LNCaP clone FGC (cell line): ENCODE measurements at regions not wholly inside any gene's neighbourhood (a gene's known extent, or its start where the extent isn't known, plus 50 kb on each side); places are given as distances from the start of the nearest gene placed in this dataset.

Source experiments
- DNase-seq: peaks from one replicate; pipeline ENCODE4 v3.0.0-alpha.2; 2011; ENCODE audit warnings: low read depth
- H3K4me3 ChIP-seq: 2 replicates; pipeline ENCODE4 v1.5.1; 2011; ENCODE audit warnings: mild to moderate bottlenecking, low read depth, low read length, control low read depth
- TF ChIP-seq, protein P1 (sequence below): IDR thresholded peaks from 2 replicates; pipeline ENCODE4 v1.5.1; 2012; ENCODE audit warnings: mild to moderate bottlenecking; ENCODE audit not compliant: control insufficient read depth, insufficient read depth; ENCODE audit errors: extremely low read depth

DNA sequence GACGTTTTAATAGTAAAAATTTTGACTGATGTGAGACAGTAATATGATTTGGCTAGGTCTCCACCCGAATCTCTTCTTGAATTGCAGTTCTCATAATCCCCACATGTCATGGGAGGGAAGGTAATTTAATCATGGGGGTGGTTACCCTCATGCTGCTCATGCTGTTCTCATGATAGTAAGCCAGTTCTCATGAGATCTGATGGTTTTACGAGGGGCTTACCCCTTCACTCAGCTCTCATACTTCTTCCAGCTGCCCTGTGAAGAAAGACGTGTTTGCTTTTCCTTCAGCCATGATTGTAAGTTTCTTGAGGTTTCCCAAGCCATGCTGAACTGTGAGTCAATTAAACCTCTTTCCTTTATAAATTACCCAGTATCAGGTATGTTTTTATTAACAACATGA lies 327.0 kb upstream of the CDH7 start:
- TF ChIP-seq, protein P1, sequence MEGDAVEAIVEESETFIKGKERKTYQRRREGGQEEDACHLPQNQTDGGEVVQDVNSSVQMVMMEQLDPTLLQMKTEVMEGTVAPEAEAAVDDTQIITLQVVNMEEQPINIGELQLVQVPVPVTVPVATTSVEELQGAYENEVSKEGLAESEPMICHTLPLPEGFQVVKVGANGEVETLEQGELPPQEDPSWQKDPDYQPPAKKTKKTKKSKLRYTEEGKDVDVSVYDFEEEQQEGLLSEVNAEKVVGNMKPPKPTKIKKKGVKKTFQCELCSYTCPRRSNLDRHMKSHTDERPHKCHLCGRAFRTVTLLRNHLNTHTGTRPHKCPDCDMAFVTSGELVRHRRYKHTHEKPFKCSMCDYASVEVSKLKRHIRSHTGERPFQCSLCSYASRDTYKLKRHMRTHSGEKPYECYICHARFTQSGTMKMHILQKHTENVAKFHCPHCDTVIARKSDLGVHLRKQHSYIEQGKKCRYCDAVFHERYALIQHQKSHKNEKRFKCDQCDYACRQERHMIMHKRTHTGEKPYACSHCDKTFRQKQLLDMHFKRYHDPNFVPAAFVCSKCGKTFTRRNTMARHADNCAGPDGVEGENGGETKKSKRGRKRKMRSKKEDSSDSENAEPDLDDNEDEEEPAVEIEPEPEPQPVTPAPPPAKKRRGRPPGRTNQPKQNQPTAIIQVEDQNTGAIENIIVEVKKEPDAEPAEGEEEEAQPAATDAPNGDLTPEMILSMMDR = no peak
- no peak for DNase-seq
- no peak overlapping the region for H3K4me3 ChIP-seq

DNA sequence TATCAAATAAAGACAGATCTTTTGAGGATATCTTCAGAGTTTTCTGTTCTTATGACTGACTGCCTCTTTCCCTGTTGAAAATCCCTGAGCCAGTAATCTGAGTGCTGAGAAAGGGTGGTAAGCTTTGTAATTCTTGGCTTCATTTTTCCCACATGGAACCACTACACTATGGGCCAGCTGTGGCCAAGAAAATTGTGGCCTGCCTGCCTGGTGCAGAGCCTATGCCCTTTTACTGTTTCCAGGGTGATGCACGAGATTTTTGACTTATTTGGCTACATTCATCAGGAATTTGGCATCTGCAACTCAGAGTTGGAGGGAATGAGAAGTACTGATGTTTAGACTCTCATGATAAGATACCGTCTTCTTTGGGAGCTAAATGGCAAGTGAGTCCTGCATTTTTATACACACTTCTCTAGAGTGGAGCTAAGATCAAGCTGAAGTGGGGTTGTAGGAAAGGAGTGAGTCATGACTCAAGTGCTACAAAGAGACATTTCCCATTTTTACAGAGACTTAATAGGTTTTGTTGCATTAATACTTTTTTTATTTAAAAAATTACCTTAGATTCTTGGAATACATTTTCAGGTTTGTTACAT lies 328.2 kb upstream of the CDH7 start:
- no peak for DNase-seq
- TF ChIP-seq, protein P1 = no peak
- H3K4me3 ChIP-seq = no peak overlapping the region

DNA sequence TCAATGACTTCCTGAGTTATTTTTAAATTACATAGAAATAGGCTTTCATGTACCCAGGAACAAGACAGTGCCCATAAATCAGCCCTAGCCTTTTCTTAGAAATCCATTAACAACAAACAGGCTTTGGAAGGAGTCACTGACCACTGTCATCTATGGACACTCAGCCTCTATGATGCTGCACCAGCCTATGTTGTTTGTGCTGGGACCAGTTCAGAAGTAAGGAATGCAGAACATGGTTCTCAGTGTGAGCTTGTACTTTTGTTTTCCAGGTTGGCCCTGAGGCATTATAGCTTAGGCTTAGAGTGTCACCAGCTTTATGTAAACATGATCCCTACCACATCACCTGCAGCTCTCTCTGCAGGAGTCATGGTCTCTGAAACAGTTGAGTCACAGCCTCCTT lies 335.7 kb upstream of the CDH7 start:
- DNase-seq = no peak
- TF ChIP-seq, protein P1 = no peak
- H3K4me3 ChIP-seq = no peak overlapping the region

DNA sequence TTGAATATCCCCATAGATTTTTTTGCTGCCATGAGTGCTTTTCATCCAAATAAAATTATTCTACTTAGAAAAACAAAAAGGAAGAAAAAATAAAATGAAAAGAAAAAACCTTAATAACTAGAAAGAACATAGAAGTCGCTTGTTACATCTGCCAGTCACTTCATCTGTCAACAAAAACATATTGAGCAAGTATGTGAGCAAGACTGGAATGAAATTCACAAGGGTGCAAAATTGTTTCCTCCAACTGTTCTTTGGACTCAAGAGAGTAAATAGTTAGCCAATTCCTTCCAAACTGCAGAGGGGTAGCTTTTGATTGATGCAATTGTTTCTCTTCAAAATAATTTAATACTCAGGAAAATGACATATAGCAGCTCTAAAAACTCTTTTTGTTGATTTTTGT lies 336.3 kb upstream of the CDH7 start:
- no peak overlapping the region for H3K4me3 ChIP-seq
- TF ChIP-seq, protein P1 = no peak
- no peak for DNase-seq

DNA sequence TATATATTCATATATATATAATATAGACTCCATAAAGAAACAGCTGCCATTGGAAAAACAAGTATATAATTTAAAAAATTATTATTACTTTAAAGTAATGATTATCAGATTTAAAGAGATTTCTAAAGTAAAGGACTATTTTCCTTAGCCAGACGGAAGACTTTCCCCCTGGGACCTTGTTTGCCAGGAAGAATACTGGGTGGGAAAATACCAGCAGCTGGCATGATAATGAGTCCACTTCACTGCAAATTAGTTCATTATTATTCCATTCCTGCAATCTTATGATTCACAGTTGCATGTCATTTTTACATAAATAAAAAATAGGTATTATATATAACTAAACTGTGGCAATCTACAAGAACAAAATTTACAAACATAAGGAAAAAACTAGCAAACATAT lies 339.8 kb upstream of the CDH7 start:
- DNase-seq = no peak
- TF ChIP-seq, protein P1 = no peak
- no peak overlapping the region for H3K4me3 ChIP-seq

DNA sequence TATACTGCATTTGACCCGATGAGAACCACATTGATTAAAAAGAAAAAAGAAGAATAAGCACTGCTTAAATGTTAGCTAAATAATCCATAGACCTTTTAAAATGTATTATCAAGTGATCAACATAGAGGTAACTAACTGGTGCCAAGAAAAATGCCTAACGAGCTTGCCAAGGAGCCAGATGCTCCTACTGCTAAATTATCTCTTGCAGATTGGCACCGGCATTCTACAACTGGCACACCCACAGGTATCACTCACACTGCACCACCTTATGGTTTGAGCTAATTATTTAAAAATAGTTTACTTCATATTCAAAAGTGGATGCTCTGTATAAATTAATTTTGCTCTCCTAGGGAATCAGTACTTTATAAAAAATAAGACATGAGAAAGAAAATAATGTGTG lies 341.6 kb upstream of the CDH7 start:
- no peak for DNase-seq
- no peak overlapping the region for H3K4me3 ChIP-seq
- TF ChIP-seq, protein P1 = no peak

DNA sequence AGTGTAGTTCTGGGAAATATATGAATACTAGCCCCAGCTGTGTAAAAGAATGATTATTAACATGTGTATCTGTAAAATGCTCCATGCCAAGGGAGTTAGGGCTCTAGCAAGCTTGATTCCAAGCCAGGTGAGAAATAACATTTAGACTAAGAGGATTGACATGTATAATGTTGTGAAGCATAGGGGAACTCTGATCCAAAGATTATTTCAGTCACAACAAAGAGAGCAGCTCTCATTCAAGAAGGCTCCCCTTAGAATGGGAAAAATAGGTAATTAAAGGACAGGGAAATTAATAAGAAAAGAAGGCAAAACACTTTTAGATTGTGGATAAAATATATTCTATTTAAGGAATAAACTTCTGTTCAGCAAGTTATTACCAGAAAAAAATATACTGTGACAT lies 347.3 kb upstream of the CDH7 start:
- no peak for DNase-seq
- H3K4me3 ChIP-seq = no peak overlapping the region
- TF ChIP-seq, protein P1 = no peak
